GM18873 (cell line): ENCODE measurements at regions not wholly inside any gene's neighbourhood (a gene's known extent, or its start where the extent isn't known, plus 50 kb on each side); places are given as distances from the start of the nearest gene placed in this dataset.
"Not testable (repeated sequence)": the region's sequence is repeated elsewhere in the genome, so short reads cannot be mapped to it uniquely, and the experiment has no call there.

ENCODE experiments used
- ATAC-seq: cut with Tn5 transposase; IDR thresholded peaks from one replicate; pipeline ENCODE4 v1.9.1; 2021; ENCODE audit warnings: mild to moderate bottlenecking, moderate library complexity, moderate number of reproducible peaks; ENCODE audit not compliant: unreplicated experiment, low FRiP score

- not testable (repeated sequence) for ATAC-seq
Observed at GRCh38 chr10:28481346-28481745, 51.6 kb upstream of the WAC start.

- ATAC-seq = no peak
Observed at GRCh38 chr10:28481968-28482367, 51.0 kb upstream of the WAC start.
